Osteoblast (primary cell): ENCODE measurements at regions not wholly inside any gene's neighbourhood (a gene's known extent, or its start where the extent isn't known, plus 50 kb on each side); places are given as distances from the start of the nearest gene placed in this dataset.
A peak's percentile ranks its signal among the peaks of the same experiment; 100 is the strongest.

Experiments used
- DNase-seq: peaks from one replicate; pipeline ENCODE4 v3.0.0; 2011; ENCODE audit warnings: low spot score, mixed read lengths; ENCODE audit not compliant: insufficient read length; ENCODE audit errors: missing footprints
- H2AFZ ChIP-seq: 2 replicates; pipeline ENCODE4 v1.6.0; 2011; ENCODE audit warnings: mild to moderate bottlenecking, low read length
- H3K27ac ChIP-seq: 2 replicates; pipeline ENCODE4 v1.5.1; 2011; ENCODE audit warnings: mild to moderate bottlenecking, low read depth, low read length, moderate library complexity
- H3K27me3 ChIP-seq: 2 replicates; pipeline ENCODE4 v1.6.0; 2012; ENCODE audit warnings: mild to moderate bottlenecking, control low read depth, inconsistent platforms, low read length, moderate library complexity; ENCODE audit not compliant: insufficient read depth
- H3K36me3 ChIP-seq: 2 replicates; pipeline ENCODE4 v1.5.1; 2011; ENCODE audit warnings: mild to moderate bottlenecking, low read length, control low read depth, moderate library complexity; ENCODE audit not compliant: insufficient read depth
- H3K4me1 ChIP-seq: 2 replicates; pipeline ENCODE4 v1.5.1; 2011; ENCODE audit warnings: mild to moderate bottlenecking, low read length, control low read depth, moderate library complexity; ENCODE audit not compliant: insufficient read depth
- H3K4me2 ChIP-seq: 2 replicates; pipeline ENCODE4 v1.6.0; 2011; ENCODE audit warnings: mild to moderate bottlenecking, low read length; ENCODE audit not compliant: insufficient read depth
- H3K4me3 ChIP-seq: fragments of 200-600 bp; sonication (generic); 3 replicates; pipeline ENCODE4 v1.5.1; 2012; ENCODE audit warnings: mild to moderate bottlenecking, low read length, inconsistent platforms; ENCODE audit not compliant: insufficient read depth
- H3K79me2 ChIP-seq: 2 replicates; pipeline ENCODE4 v1.6.0; 2012; ENCODE audit warnings: mild to moderate bottlenecking, low read length, control low read depth, inconsistent platforms; ENCODE audit not compliant: insufficient read depth
- H3K9me3 ChIP-seq: 2 replicates; pipeline ENCODE4 v1.5.1; 2011; ENCODE audit warnings: low read depth, low read length, control low read depth
- H4K20me1 ChIP-seq: 2 replicates; pipeline ENCODE4 v1.6.0; 2012; ENCODE audit warnings: mild to moderate bottlenecking, low read length, control low read depth; ENCODE audit not compliant: insufficient read depth
- CTCF ChIP-seq: IDR thresholded peaks from 2 replicates; pipeline ENCODE4 v1.5.1; 2011; ENCODE audit warnings: mild to moderate bottlenecking, low read depth, low read length, moderate library complexity; ENCODE audit errors: extremely low read depth

GRCh38 chr2:180110469-180110868 lies 103.4 kb upstream of the CWC22 start:
- H3K27ac ChIP-seq = no peak overlapping the region
- no peaks in the 10 kb centered on the region for H4K20me1 ChIP-seq
- no peaks in the 10 kb centered on the region for H3K36me3 ChIP-seq
- no peak overlapping the region for H3K4me2 ChIP-seq
- no peaks in the 10 kb centered on the region for H3K4me1 ChIP-seq
- no peak for TF ChIP-seq CTCF
- H3K9me3 ChIP-seq = no peaks in the 10 kb centered on the region
- no peak overlapping the region for H3K4me3 ChIP-seq
- no peak for DNase-seq
- H3K79me2 ChIP-seq = no peaks in the 10 kb centered on the region
- no peak overlapping the region for H2AFZ ChIP-seq
- H3K27me3 ChIP-seq = no peaks in the 10 kb centered on the region

- H3K4me1 ChIP-seq = no peaks in the 10 kb centered on the region
- no peaks in the 10 kb centered on the region for H3K27me3 ChIP-seq
- H3K9me3 ChIP-seq = no peaks in the 10 kb centered on the region
- no peak overlapping the region for H2AFZ ChIP-seq
- TF ChIP-seq CTCF = no peak
- no peak overlapping the region for H3K4me2 ChIP-seq
- peak; percentile 66 for DNase-seq
- H3K4me3 ChIP-seq = no peak overlapping the region
- no peaks in the 10 kb centered on the region for H3K36me3 ChIP-seq
- no peaks in the 10 kb centered on the region for H4K20me1 ChIP-seq
- no peak overlapping the region for H3K27ac ChIP-seq
- H3K79me2 ChIP-seq = no peaks in the 10 kb centered on the region
Measured at GRCh38 chr2:180101846-180102245, 94.7 kb upstream of the CWC22 start.

- no peak for TF ChIP-seq CTCF
- H3K4me1 ChIP-seq = no peaks in the 10 kb centered on the region
- DNase-seq = no peak
- no peak overlapping the region for H3K4me2 ChIP-seq
- no peaks in the 10 kb centered on the region for H3K36me3 ChIP-seq
- H3K79me2 ChIP-seq = no peaks in the 10 kb centered on the region
- H3K27me3 ChIP-seq = no peaks in the 10 kb centered on the region
- H3K4me3 ChIP-seq = no peak overlapping the region
- no peaks in the 10 kb centered on the region for H4K20me1 ChIP-seq
- no peak overlapping the region for H2AFZ ChIP-seq
- no peaks in the 10 kb centered on the region for H3K9me3 ChIP-seq
- H3K27ac ChIP-seq = no peak overlapping the region
Measured at GRCh38 chr2:180099308-180099707, 92.2 kb upstream of the CWC22 start.

- Histone ChIP-seq H3K9me3 (no peaks in the 10 kb centered on the region), H3K36me3 (no peaks in the 10 kb centered on the region), H3K79me2 (no peaks in the 10 kb centered on the region), H3K4me3 (no peak overlapping the region), H3K27me3 (no peaks in the 10 kb centered on the region), H3K27ac (no peak overlapping the region), H3K4me1 (no peaks in the 10 kb centered on the region), H3K4me2 (no peak overlapping the region), H4K20me1 (no peaks in the 10 kb centered on the region), H2AFZ (no peak overlapping the region)
- TF ChIP-seq CTCF = no peak
- no peak for DNase-seq
Measured at GRCh38 chr2:180085144-180085543, 78.0 kb upstream of the CWC22 start.
